ENCODE measurements at regions not wholly inside any gene's neighbourhood (a gene's known extent, or its start where the extent isn't known, plus 50 kb on each side); places are given as distances from the start of the nearest gene placed in this dataset.

DNA sequence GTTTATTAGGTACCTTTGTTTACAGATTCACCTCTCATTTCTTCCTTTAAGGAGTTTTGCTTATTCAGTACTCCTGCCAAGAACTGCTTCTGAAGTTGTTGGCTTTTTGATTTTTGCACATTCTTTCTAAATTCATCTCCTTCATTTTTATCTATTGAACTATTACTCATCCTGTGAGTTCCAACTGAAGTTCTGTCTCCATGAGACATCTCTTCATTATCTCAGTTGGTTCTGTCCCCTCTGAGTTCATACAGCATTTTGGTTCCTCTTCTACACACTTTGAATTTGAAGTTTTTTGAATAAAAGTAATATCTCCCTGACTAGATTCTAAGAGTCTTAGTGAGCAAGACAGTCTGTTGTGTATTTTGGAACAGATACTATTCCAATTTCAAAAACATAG, 299.7 kb downstream of the OTOL1 start:
- DNase-seq (ENCODE audit: low spot score): no peak
- in situ Hi-C loops (cut with MboI; ENCODE audit: low sequenced_read_pairs, unreplicated experiment): no loop called here
- no peak for TF ChIP-seq CTCF (IDR thresholded peaks at IDR 0.05; ENCODE audit: borderline replicate concordance, control extremely low read depth, extremely low read depth, insufficient read depth, missing control alignments)

GRCh38 chr3:161796780-161797179, 300.2 kb downstream of the OTOL1 start:
- no peak for TF ChIP-seq CTCF (IDR thresholded peaks at IDR 0.05; ENCODE audit: borderline replicate concordance, control extremely low read depth, extremely low read depth, insufficient read depth, missing control alignments)
- DNase-seq (ENCODE audit: low spot score): no peak
- in situ Hi-C loops (cut with MboI; ENCODE audit: low sequenced_read_pairs, unreplicated experiment): no loop called here

GRCh38 chr3:161798016-161798415, 301.4 kb downstream of the OTOL1 start:
- in situ Hi-C loops (cut with MboI; ENCODE audit: low sequenced_read_pairs, unreplicated experiment): no loop called here
- no peak for DNase-seq (ENCODE audit: low spot score)
- TF ChIP-seq CTCF (IDR thresholded peaks at IDR 0.05; ENCODE audit: borderline replicate concordance, control extremely low read depth, extremely low read depth, insufficient read depth, missing control alignments): no peak

- TF ChIP-seq CTCF (IDR thresholded peaks at IDR 0.05; ENCODE audit: borderline replicate concordance, control extremely low read depth, extremely low read depth, insufficient read depth, missing control alignments): no peak
- no peak for DNase-seq (ENCODE audit: low spot score)
- in situ Hi-C loops (cut with MboI; ENCODE audit: low sequenced_read_pairs, unreplicated experiment): no loop called here
These were observed 304.5 kb downstream of the OTOL1 start for GRCh38 chr3:161800985-161801559.

GRCh38 chr3:161818106-161818505, 321.5 kb downstream of the OTOL1 start:
- no peak for DNase-seq (ENCODE audit: low spot score)
- in situ Hi-C loops (cut with MboI; ENCODE audit: low sequenced_read_pairs, unreplicated experiment): no loop called here
- TF ChIP-seq CTCF (IDR thresholded peaks at IDR 0.05; ENCODE audit: borderline replicate concordance, control extremely low read depth, extremely low read depth, insufficient read depth, missing control alignments): no peak

DNA sequence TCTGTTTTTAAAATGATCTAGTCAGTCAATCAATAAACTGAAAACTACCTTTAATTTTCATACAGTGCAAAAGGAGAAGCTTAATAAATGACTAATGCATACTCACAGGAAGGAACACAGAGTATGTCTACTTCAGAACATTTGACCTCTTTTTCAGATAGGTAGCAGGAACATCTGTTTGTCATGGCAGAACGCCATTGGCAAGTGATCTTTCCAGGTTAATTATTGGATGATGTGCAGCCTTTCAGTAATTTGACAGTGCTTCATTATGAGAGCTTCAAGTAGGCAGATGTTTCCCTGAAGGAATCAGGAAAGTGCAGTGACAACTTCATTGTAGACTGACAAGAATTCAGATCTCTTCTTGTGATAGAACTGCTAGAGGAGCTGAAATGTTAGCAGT, 325.0 kb downstream of the OTOL1 start:
- TF ChIP-seq CTCF (IDR thresholded peaks at IDR 0.05; ENCODE audit: borderline replicate concordance, control extremely low read depth, extremely low read depth, insufficient read depth, missing control alignments): no peak
- in situ Hi-C loops (cut with MboI; ENCODE audit: low sequenced_read_pairs, unreplicated experiment): no loop called here
- no peak for DNase-seq (ENCODE audit: low spot score)

DNA sequence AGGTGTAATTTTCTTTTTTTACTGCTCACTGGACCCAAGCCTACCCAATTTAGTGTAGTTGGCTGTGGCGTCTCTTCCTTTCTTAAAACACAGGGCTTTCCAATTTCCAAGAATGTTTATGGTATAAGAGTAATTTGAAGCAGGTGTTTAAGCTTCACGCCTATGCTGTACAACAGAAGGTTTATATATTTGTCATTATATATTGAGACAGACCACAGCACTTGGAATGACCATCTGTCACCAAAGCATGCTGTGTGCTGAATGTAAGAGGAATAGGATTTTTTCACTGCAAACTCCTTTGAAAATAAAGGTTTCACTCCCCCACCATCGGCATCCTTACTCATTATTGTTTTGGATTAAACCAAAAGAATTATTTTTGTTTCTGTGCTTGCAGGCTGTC, 325.7 kb downstream of the OTOL1 start:
- TF ChIP-seq CTCF (IDR thresholded peaks at IDR 0.05; ENCODE audit: borderline replicate concordance, control extremely low read depth, extremely low read depth, insufficient read depth, missing control alignments): no peak
- in situ Hi-C loops (cut with MboI; ENCODE audit: low sequenced_read_pairs, unreplicated experiment): no loop called here
- no peak for DNase-seq (ENCODE audit: low spot score)

Measured in GM13976 (cell line).